ENCODE measurements at regions not wholly inside any gene's neighbourhood (a gene's known extent, or its start where the extent isn't known, plus 50 kb on each side); places are given as distances from the start of the nearest gene placed in this dataset.
"Not testable (repeated sequence)": the region's sequence is repeated elsewhere in the genome, so short reads cannot be mapped to it uniquely, and the experiment has no call there.

DNA sequence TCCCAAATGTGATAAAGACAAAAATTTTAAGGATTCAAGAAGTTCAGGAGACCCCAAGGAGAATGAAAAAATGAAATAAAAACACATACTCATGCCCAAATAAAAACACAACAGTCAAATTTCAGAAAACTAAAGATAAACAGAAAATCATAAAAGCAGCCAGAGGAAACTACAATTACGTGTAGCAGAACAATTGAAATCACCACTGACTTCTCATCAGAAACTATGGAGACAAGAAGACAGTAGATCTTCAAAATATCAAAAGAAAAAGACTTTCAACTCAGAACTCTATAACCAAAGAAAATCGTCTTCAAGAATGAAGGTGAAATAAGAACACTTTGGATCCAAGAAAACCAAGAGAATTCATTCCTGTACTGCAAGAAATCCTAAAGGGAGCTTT, 54.9 kb downstream of the DIO3 start:
- DNase-seq, result no peak

DNA sequence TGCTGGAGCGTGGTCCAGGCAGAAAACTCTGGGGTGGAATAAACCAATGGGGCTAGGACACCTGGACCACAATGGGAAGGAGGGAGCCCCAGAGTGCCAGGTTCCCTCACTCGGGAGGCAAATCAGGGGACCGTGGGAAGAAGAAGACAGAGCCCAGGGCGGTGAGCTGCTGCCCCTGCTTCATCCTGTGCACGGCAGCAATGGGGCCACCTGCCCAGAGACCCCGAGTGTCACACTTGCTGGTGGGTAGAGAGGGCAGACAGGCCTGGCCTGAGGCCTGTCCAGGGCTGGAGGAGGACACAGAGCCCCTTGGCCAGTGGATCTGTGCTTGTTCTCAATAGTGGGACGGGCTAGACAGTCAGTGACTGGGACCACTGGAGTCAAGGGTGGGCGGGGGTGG, 58.2 kb downstream of the DIO3 start:
- no peak for DNase-seq

DNA sequence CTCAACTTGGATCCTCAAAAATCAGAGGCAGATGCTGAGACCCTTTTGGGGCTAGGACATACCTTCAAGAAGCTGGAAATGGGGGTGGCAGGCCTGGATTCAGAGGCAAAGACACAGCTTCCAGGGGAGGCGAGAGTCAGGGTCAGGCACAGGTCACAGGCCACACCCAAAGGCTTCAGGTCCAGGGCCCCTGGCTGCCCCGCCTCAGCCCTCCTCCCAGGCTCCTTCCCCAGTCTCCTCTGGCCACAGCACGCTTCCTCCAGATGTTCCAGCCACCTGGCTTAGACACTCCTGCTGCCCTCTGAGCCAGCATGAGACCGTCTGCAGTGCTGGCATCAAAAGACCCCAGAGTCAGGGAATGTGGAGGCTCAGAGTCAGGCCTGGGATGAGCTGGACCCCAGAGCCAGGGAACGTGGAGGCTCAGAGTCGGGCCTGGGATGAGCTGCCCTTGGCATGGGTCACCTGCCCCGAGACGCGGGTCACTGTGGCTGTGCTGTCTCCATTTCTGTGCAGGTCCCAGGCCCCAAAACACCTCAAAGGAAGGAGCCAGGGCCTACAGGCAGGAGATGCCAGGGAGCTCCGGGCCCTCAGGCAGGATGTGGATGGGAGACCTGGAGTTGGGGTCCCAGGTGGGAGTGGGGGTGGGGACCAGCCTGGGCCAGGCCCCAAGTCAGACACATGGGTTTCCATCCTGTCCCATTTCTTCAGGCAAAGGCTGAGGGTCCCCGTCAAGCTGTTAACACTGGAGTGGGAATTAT, 58.9 kb downstream of the DIO3 start:
- no peak for DNase-seq

DNA sequence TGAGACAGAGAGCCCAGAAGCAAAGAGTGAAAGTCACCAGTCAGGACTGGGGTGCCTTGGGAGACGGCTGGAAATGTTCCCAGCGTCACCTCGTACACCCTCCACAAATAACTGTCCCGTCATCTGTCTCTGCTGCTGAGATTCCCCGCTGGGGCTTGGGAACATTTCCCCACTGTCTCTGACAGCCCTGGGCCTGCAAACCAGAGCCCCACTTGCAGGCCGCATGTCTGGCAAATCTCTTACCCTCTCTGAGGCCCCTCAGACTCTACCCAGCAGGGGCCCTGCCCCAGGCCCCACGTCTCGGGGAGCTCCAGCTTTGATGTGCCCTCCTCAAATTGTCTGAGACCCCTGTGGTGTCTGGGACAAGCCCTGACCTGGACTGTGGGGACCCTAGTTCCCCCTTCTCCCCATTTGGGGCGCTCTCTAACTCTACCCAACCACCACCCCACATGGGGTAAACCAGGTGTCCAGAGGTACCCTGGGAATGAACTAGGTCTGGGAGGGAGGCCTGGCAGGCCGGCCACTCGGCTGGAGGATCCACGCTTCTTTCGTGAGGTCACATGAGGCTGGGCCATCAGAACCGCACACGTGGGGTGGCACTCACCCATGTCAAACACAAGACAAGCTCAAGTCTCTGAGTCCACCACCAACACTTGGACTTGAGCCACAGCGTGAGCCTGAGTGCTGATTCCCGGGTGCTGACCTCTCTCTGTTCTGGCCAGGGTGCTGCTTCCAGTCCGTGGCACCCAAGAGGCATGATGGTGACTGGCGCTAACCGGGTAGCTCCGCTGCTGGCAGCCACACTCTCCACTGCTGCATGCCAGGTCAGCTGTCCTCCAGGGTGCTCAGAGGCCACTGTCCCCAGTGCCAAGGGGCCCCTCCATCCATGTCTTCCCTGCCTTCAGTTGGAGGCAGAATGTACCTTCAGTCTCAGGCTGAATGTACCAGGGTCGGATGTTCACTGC, 59.8 kb downstream of the DIO3 start:
- no peak for DNase-seq

DNA sequence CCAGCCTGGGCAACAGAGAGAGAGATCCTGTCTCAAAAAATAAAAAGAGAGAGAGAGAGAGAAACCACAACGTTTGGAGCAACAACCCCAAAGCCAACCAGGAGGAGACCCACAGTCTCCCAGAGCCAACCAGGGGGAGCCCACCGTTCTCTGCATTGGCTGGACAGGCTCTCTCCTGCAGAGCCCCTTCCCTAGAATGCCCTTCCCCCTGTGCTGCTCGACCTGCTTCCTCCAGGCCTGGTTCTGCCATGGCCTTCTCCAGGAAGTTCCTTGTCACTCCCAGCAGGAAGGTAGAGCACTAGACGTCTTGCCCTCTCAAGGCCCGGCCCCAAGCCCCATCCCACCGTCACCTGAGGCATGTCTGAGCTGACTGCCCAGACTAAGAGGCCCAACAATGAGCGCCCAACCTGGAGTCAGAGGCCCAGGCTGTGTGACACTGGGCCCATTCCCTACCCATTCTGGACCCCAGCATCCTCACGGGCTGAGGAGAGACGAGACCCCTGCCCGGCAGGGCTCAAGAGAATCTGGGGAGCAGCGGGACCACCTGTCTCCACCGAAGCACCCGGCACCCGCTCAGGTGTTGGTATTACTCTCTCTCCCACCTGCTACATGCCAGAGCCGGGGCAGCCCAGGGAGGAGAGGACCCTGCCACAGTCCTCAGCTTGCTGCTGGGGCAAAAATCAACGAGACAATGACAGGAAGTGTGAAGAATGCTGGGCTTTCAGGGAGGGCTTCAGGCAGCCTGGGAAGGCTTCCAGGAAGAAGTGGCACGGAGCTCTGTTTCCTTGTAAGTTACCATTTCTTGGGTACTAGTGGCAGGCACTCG, 61.2 kb downstream of the DIO3 start:
- DNase-seq, result no peak

DNA sequence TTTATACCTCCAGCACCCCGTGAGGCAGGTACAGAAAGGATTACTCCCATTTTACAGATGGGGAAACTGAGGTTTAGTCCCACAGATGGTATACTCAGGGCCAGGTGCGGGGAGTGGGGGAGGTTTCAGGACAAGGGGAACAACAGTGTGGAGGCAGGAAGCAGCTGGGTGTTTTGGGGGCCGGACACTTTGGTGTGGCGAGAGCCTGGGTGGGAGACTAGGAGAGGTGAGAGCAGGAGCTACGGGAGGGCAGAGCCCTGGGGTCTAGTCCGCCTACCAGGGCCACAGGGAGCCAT, 61.7 kb downstream of the DIO3 start:
- DNase-seq, result no peak

DNA sequence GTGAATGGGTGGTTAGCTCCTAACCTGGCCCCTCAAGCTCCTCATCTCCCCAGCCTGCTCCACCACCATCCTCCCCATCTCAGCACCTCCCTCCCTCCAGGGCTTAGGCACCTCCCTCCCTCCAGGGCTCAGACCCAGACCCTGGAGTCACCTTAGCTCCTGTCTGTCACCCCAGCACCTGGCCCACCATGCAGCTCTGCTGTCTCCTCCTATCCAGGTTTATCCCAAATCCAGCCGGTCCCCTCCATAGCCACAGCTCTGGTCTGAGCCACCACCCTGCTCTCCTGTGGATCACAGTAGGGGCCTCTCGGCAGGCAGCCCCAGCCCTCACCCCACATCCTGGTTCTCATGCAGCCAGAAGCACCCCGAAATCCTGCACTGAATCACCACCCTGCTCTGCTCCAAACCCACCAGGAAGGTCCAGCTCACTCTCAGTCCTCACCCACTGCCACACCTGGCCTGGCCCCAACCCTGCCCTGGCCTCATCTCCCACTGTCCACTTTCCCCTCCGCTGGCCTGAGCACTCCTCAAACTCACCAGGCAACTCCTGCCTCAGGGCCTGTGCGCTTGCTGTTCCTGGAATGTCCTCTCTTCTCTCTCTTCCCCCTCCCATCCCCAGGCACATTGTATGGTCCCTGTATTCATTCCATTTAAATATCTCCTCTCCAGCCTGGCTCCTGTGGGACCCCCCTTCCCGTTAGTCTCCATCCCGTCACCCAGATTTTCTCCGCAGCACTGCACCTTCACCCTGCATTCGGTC, 62.6 kb downstream of the DIO3 start:
- DNase-seq, result no peak

DNA sequence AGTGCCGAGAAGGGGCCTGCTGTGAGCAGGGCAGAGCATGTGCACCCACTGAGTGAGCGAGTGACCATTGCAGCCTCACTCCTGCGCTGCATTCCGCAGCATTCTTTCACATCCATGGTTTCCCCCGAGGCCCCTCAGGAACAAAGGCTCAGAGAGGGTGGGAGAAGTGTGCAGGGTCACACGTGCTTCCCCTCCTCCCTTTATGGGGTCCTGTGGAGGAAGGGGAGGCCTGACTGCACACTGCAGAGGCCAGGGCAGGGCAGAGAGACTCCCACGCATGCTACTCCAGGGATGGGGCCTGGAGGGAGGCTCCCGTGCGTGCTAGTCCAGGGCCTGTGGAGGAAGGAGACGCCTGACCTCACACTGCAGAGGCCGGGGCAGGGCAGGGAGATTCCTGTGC, 63.2 kb downstream of the DIO3 start:
- no peak for DNase-seq

DNA sequence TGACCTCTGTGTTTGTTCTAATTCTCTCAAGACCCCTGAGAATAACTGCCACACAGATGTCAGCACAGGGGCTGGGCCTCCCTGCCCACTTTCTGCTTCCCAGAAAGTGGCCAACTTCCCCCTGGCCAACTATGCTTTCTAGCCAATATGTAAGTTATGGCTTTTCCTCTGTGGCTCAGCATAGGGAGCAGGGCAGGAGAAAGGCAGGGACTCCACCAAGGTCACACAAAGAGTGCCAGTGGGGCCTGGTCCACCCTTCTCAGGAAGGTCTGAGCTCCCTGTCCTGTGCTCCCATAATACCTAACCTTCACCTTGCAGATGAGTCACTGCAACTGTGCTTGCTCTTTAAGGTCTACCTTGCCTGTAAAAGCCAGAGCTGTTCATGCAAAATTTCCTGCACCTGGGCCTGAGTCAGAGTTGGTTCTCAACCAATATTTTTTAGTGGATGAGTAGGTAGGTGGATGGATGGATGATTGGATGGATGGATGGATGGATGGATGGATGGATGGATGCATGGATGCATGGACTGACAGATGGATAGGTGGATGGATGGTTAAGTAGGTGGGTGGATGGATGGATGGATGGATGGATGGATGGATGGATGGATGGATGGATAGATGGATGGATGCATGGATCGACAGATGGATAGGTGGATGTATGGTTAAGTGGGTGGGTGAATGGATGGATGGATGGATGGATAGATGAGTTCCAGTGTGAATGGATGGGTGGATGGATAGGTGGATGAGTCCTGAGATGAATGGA, 64.2 kb downstream of the DIO3 start:
- DNase-seq, result no peak

DNA sequence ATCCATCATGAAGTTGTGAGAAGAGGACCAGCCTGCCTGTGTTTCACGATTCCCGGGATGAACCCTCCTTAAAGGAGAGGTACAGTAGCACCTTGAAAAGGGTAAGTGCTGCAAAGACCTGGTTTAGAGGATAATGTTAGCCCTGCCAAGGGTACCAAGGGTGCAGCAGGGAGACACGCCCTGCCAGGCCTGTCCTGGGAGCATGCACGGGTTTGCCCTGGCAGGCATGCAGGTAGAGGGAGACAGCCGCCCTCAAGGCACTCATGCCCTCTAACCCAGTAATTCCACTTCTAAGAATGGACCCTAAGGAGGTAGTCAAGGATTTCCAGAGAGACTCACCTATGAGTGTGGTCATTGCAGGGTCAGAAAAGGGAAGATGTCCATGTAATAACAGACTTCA, 65.0 kb downstream of the DIO3 start:
- no peak for DNase-seq

DNA sequence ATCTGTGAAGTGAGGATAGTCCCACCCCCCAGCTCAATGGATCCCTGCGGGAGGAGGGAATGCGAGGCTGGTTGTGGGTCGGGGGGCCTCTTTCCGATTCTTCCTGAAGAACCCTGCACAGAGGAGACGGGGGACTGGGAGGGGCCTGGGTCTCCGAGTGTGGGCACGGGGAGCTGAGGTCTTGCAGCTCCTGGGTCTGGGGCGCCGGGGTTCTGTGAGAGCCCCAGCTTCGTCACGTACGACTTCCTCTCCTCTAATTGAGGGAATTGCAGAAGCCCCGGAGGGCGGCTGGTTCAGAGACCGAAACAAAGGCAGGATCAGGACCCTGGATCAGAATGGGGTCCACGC, 66.6 kb downstream of the DIO3 start:
- no peak for DNase-seq

DNA sequence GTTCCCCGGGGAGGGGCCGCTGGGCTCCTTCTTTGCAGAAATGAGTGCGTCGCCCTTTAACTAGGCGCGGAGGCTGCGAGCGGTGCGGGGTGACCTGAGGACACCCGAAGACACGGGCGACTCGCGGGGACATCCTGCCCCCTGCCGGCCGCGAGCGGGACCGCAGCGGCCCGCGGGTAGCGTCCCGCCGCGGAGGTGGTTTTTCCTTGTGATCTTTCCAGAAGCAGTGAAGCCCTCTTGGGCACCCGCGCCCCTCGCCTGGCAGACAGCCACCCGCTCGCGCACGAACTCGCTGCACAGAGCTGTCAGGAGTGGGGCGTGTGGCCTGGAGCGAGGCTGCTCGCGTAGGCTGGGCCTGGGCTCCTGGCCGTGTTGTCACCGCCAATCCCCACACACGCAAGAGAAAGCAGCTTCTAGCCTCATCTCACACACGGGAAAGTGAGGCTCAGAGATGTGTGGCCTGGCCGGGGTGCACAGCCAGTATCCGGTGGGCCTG, 67.2 kb downstream of the DIO3 start:
- peak; percentile 74 to 79 for DNase-seq

DNA sequence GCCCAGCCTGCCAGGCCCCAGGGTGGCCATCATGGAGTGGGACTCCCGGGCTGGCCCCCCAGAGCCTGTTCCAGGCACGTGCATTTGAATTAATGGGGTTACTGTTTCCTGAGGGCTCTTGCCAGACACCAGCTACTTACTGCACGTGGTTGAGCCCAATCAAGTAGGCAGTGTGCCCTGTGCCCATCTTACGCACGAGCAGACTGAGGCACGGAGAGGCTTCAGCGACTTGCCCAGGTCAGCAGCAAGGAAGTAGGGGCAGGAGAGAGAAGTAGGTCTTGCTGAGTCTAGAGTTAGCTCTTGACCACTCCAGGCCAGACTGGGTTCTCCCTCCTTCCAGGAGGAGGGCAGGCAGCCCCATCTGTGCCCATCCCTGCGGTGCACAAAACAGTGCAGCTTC, 67.7 kb downstream of the DIO3 start:
- no peak for DNase-seq

DNA sequence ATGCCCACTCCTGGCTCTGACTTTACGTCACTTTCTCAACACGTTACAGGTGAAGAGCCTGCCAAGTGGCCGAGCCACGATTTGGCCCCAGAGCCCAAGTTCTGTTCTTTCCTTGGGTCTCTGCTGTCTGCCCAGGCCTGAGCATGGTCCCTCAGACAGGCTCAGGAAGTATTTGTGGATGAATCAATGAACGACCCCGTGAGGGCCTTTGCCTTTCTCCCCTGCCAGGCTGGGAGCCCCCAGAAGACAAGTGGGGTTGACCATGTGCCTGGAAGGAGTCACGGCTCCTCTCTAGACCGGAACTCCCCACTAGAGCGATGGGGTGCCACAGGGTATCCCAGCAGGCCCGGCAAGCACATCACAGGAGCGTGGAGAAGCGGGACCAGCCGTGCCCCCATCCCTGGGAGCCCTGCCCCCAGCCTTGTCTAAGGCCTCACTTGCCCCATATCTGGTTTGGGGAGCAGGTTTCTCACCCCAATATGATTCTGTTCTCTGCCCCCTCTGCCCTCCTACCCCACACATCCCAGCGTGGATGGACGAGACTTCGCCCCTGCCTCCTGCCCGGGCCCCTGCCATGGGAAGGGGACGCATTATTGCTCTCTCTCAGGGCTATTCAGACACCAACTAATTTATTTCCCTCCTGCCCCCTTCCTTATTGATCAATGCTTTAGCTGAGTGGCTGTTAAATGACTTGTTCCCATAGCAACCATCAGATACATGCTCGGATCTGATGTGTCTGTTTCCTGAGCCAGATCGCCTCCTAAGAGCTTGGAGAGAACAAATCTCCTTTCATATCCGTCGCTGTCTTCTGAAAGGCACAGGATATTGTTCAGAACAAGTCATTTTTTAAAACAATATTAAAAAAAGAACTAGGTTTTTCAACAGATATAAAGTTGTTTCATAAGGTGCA, 69.0 kb downstream of the DIO3 start:
- no peak for DNase-seq

DNA sequence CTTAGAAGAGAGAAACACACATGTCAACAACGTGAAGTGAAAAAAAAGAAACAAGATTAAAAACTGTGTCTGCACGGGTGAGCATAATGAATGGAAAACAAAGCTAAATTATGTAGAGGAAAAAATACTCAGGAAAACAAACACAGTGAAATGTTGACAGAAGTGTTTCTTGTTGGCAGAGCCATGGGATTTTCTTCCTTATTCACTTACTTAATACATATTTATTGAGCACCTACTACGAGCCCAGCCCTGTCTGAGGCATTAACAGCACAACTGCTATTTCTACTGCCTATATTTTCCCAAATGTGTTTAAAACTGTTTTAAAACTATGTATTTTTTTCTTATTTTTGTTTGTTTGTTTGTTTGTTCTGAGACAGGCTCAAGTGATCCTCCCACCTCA, 69.9 kb downstream of the DIO3 start:
- DNase-seq, result no peak

DNA sequence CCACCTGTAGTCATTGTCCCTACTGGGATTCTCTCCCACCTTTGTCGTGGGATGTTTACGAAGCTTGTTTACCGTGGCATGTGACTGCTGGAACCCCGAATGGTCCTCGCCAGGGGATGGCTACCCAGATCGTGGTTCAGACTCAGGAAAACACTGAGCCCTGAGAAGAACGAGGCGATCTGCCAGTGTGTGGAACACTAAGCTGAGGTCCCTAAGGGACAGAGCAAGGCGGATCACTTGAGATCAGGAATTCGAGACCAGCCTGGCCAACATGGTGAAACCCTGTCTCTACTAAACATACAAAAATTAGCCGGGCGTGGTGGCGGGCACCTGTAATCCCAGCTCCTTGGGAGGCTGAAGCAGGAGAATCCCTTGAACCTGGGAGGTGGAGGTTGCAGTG, 70.7 kb downstream of the DIO3 start:
- not testable (repeated sequence) for DNase-seq

DNA sequence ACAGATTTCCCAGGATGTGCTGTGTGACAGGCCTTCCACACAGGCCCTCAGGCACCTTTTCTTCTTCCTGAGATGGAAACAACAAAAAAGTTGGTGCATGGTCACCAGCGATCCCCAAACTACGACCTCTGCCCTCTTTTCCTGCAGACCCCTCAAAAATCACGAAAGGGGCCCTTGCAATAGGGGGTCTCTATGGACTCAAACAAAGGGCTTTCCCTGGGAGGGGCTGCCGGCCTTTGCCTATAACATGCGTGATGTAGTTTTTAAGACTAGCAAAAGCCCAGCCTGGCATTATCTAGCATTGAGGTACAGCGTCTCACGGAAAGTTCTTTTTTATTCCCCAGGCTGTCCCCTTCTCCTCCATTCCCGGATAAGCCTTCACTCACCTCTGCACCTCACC, 71.2 kb downstream of the DIO3 start:
- no peak for DNase-seq

DNA sequence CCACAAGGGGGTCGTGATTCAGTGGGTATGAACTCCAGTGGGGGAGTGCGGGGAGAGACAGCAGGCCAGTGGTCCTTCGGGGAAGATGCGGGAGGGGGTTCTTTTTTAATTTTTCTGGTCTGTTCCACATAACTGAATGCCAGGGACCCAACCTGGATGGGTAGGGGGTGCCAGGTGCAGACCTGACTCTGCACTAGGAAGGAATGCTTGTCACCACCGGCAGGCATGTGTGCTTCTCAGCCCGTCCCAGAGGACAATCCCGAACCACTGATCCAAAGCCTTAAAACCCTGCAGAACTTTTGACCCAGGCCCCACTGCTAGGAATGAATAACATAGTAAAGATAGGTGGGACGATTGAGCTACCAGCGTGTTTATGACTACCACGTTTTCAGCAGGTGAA, 72.0 kb downstream of the DIO3 start:
- DNase-seq, result no peak

DNA sequence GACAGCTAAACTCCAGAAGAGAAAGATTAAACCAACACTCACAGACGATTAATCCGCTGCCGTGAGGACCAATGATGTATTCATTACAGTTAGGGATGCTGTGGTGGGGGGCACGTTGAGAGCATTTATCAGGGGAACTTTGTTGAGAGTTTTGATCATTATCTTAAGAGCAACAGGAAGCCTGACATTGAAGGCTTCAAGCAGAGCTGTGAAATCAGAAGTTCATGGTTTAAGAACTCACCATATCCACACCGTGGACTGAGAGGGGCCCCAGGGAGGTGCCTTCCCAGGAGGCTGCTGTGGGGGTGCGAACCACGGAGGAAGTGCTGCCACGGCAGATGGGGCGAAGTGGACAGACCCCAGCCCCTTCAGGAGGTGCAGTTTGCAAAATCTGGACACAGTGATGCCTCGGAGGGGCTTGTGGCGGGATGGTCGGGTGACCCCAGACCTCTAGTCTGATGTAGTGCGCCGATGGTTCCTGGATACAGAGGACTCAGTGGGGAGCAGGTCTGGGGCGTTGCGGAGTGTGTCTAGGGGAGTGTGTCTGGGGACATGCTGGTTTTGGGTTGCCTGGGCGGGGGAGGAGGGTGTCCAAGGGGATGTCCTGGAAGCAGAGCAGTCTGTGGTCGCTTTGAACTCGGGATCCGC, 73.0 kb downstream of the DIO3 start:
- DNase-seq, result no peak

Measured in activated CD4-positive, alpha-beta T cell treated with anti-CD3 and anti-CD28 coated beads, Interleukin-2, amount 50 U/mL, for 48 hours (primary cell).